B cell (primary cell): ENCODE measurements at regions not wholly inside any gene's neighbourhood (a gene's known extent, or its start where the extent isn't known, plus 50 kb on each side); places are given as distances from the start of the nearest gene placed in this dataset.

ENCODE experiments used
- ATAC-seq: fragments of 200-7000 bp; cut with Tn5 transposase; one replicate; pipeline ENCODE4 v1.10.0; 2021; ENCODE audit warnings: low read depth, mild to moderate bottlenecking, moderate number of reproducible peaks, moderate library complexity
- CTCF ChIA-PET: fragments of 350-600 bp; sonication (Branson Sonifier 250); formaldehyde crosslinking; loops from one replicate; lab custom pipeline; 2021; ENCODE audit warnings: antibody characterized with exemption, inconsistent platforms; lab: Charles Lee
- POLR2A ChIA-PET: fragments of 350-600 bp; sonication (Branson Sonifier 250); formaldehyde crosslinking; loops from one replicate; lab custom pipeline; 2021; ENCODE audit warnings: antibody characterized with exemption; lab: Charles Lee
- DNase-seq: peaks from one replicate; pipeline ENCODE4 v3.0.0; 2013
- H2AFZ ChIP-seq: 2 replicates; pipeline ENCODE4 v1.6.1; 2012; ENCODE audit warnings: mild to moderate bottlenecking, low read depth, low read length; ENCODE audit not compliant: insufficient read depth, poor library complexity, severe bottlenecking
- H3K27ac ChIP-seq, 2 donors: 1 replicate in 1 of 2; 2 replicates in 1 of 2; pipeline ENCODE4 v1.5.1; 2012 to 2013; ENCODE audit warnings: low read length in 2 of 2, mild to moderate bottlenecking in 2 of 2, moderate library complexity in 1 of 2
- H3K27me3 ChIP-seq, 4 experiments: fragments of 200-600 bp in 1 of 4; sonication (generic) in 1 of 4; replicated peaks in 1 of 4; 1 replicate in 2 of 4; 2 replicates in 2 of 4; pipeline versions ENCODE4 v1.6.1 to v1.7.0; 2013 to 2016; ENCODE audit warnings: low read length in 3 of 4, mild to moderate bottlenecking in 2 of 4, mixed read lengths in 1 of 4, moderate library complexity in 1 of 4; ENCODE audit not compliant: insufficient read depth in 4 of 4, control insufficient read depth in 3 of 4; ENCODE audit errors: control extremely low read depth in 1 of 4
- H3K36me3 ChIP-seq, 2 experiments: replicated peaks in 1 of 2; 1 replicate in 1 of 2; 2 replicates in 1 of 2; pipeline versions ENCODE4 v1.6.1 to v1.7.1; 2013; ENCODE audit warnings: low read length in 1 of 2; ENCODE audit not compliant: insufficient read depth in 2 of 2, control insufficient read depth in 1 of 2; ENCODE audit errors: control extremely low read depth in 1 of 2, extremely low read depth in 1 of 2
- H3K4me1 ChIP-seq, 2 donors: fragments of 200-600 bp in 1 of 2; sonication (generic) in 1 of 2; 1 replicate in 1 of 2; 2 replicates in 1 of 2; pipeline versions ENCODE4 v1.5.1 to v1.6.1; 2013 to 2017; ENCODE audit warnings: low read length in 2 of 2; ENCODE audit not compliant: control insufficient read depth in 2 of 2, insufficient read depth in 2 of 2
- H3K4me2 ChIP-seq: replicated peaks from 2 replicates; pipeline ENCODE3; 2012; ENCODE audit warnings: mild to moderate bottlenecking, low read depth, low read length; ENCODE audit not compliant: poor library complexity, severe bottlenecking
- H3K4me3 ChIP-seq, 5 experiments: fragments of 200-600 bp in 1 of 5; sonication (generic) in 1 of 5; 1 replicate in 3 of 5; 2 replicates in 2 of 5; pipeline versions ENCODE4 v1.5.1 to v1.7.0; 2011 to 2016; ENCODE audit warnings: low read length in 4 of 5, mild to moderate bottlenecking in 4 of 5, low read depth in 2 of 5, control low read depth in 1 of 5, moderate library complexity in 1 of 5; ENCODE audit not compliant: insufficient read depth in 1 of 5; ENCODE audit errors: control extremely low read depth in 1 of 5, extremely low read depth in 1 of 5
- H3K79me2 ChIP-seq: fragments of 200-600 bp; sonication (generic); one replicate; pipeline ENCODE4 v1.6.0; 2016; ENCODE audit warnings: low read length; ENCODE audit not compliant: control insufficient read depth, insufficient read depth
- H3K9ac ChIP-seq: fragments of 200-600 bp; sonication (generic); 2 replicates; pipeline ENCODE4 v1.6.1; 2017; ENCODE audit warnings: mild to moderate bottlenecking, low read length, moderate library complexity
- H3K9me3 ChIP-seq, 3 donors: one replicate each; pipeline versions ENCODE4 v1.6.1 to v1.7.1; 2013; ENCODE audit warnings: low read length in 2 of 3; ENCODE audit not compliant: control insufficient read depth in 2 of 3, insufficient read depth in 1 of 3; ENCODE audit errors: control extremely low read depth in 1 of 3
- H4K20me1 ChIP-seq: 2 replicates; pipeline ENCODE4 v1.6.0; 2012; ENCODE audit warnings: mild to moderate bottlenecking, low read length; ENCODE audit not compliant: insufficient read depth, control insufficient read depth, poor library complexity, severe bottlenecking
- H3K27ac Mint-ChIP-seq: one replicate; pipeline ENCODE4 v1.8.0; 2021; ENCODE audit warnings: mixed read lengths
- H3K27me3 Mint-ChIP-seq: one replicate; pipeline ENCODE4 v1.8.0; 2021; ENCODE audit warnings: mixed read lengths
- H3K4me1 Mint-ChIP-seq: one replicate; pipeline ENCODE4 v1.8.0; 2021; ENCODE audit warnings: mixed read lengths
- H3K4me3 Mint-ChIP-seq: one replicate; pipeline ENCODE4 v1.8.0; 2021; ENCODE audit warnings: mixed read lengths
- H3K9me3 Mint-ChIP-seq: one replicate; pipeline ENCODE4 v1.8.0; 2022; ENCODE audit warnings: mixed read lengths; ENCODE audit not compliant: insufficient read depth
- CTCF ChIP-seq: fragments of 200-600 bp; IDR thresholded peaks from one replicate; pipeline ENCODE4 v1.8.0; 2022; ENCODE audit warnings: antibody characterized with exemption, mild to moderate bottlenecking
- EZH2 ChIP-seq: IDR thresholded peaks from 2 replicates; pipeline ENCODE4 v1.6.1; 2012; ENCODE audit warnings: borderline replicate concordance, low read depth, mild to moderate bottlenecking, moderate library complexity, low read length; ENCODE audit not compliant: insufficient read depth, poor library complexity, severe bottlenecking
- WGBS: methylation state at CpG from one replicate; pipeline ENCODE4 v1.1.5; 2013; ENCODE audit warnings: missing lambda C conversion rate; ENCODE audit not compliant: insufficient coverage; 5-methylcytosine and 5-hydroxymethylcytosine counted together
- intact Hi-C: fragments of 100-400 bp; cut with micrococcal nuclease; formaldehyde crosslinking; loops from one replicate; pipeline ENCODE4 v1.10.0; 2022

GRCh38 chrX:65941775-65942174, 98.1 kb downstream of the VSIG4 start:
- WGBS, result no CpG with 5 or more reads among the region's 1 CpG

GRCh38 chrX:65933085-65933589, 106.7 kb downstream of the VSIG4 start:
- Histone ChIP-seq H3K4me1 (no peaks in the 10 kb centered on the region), H3K4me2 (no peak overlapping the region), H3K27me3 (no peaks in the 10 kb centered on the region), H3K36me3 (no peaks in the 10 kb centered on the region), H2AFZ (no peak overlapping the region), H3K9ac (no peak overlapping the region), H3K79me2 (no peaks in the 10 kb centered on the region), H3K4me3 (no peak overlapping the region), H3K27ac (no peak overlapping the region), H4K20me1 (no peaks in the 10 kb centered on the region), H3K9me3 (peaks cover 0 to 9% (median 3%) of the 10 kb centered on the region in 3 donors)
- ChIA-PET CTCF (no interaction called here), POLR2A (no interaction called here)
- Mint-ChIP-seq H3K9me3 (peaks cover 3% of the 10 kb centered on the region), H3K4me1 (no peaks in the 10 kb centered on the region), H3K4me3 (no peak overlapping the region), H3K27me3 (no peaks in the 10 kb centered on the region), H3K27ac (no peak overlapping the region)
- TF ChIP-seq EZH2 (no peak), CTCF (no peak)
- WGBS, result no CpG with 5 or more reads among the region's 2 CpGs
- ATAC-seq (no peak), DNase-seq (no peak)
- intact Hi-C loops, result no loop called here

More at GRCh38 chrX:65941775-65942174, 98.1 kb downstream of the VSIG4 start:
- Histone ChIP-seq H3K4me2 (no peak overlapping the region), H3K4me1 (no peaks in the 10 kb centered on the region), H3K79me2 (no peaks in the 10 kb centered on the region), H2AFZ (no peak overlapping the region), H3K9ac (no peak overlapping the region), H3K9me3 (peaks cover 0 to 3% (median 0%) of the 10 kb centered on the region in 3 donors), H4K20me1 (no peaks in the 10 kb centered on the region), H3K27ac (no peak overlapping the region), H3K4me3 (no peak overlapping the region), H3K27me3 (no peaks in the 10 kb centered on the region), H3K36me3 (no peaks in the 10 kb centered on the region)
- Mint-ChIP-seq H3K27ac (no peak overlapping the region), H3K4me3 (no peak overlapping the region), H3K27me3 (no peaks in the 10 kb centered on the region), H3K4me1 (no peaks in the 10 kb centered on the region), H3K9me3 (peaks cover 4% of the 10 kb centered on the region)
- ChIA-PET CTCF (no interaction called here), POLR2A (no interaction called here)
- TF ChIP-seq EZH2, result no peak
- no peak for TF ChIP-seq CTCF
- ATAC-seq (no peak), DNase-seq (no peak)
- intact Hi-C loops, result no loop called here
